GM18511 (cell line): ENCODE measurements at regions not wholly inside any gene's neighbourhood (a gene's known extent, or its start where the extent isn't known, plus 50 kb on each side); places are given as distances from the start of the nearest gene placed in this dataset.
"Not testable (repeated sequence)": the region's sequence is repeated elsewhere in the genome, so short reads cannot be mapped to it uniquely, and the experiment has no call there.

Experiments used
- ATAC-seq: cut with Tn5 transposase; IDR thresholded peaks from one replicate; pipeline ENCODE4 v1.9.1; 2021; ENCODE audit warnings: mild to moderate bottlenecking, moderate library complexity; ENCODE audit not compliant: unreplicated experiment

DNA sequence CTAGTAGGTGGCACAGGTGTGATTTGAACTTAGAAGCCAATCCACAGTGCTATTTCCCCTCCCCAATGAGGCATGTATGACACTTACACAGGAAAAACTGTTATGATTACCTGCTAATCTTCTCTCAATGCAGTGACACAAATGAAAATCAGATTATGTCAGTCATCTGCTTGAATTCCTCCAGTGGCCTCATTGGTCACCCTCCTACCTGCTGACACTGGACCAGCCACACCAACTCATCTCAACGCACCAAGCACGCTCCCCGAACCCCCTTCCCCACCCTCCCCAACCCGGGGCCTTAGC lies 82.2 kb upstream of the SEC11C start:
- ATAC-seq, result no peak

DNA sequence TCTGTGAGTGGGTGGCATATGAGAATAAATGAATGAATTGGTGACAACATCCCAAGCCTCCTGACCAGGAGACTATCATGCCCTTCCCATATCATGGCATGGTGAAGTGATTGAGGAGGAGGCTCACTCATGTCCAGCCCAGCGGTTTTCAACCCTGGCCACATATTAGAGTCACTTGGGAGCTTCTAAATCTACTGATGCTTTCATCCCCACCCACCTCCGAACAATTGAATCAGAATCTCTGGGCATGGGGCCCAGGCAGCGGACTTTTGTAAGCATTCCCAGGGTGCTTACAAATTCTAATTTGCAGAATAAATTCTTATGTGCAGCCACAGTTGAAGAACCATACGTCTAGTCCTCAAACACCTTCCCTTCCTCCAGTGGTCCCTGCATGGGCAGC lies 81.7 kb upstream of the SEC11C start:
- ATAC-seq, result no peak

DNA sequence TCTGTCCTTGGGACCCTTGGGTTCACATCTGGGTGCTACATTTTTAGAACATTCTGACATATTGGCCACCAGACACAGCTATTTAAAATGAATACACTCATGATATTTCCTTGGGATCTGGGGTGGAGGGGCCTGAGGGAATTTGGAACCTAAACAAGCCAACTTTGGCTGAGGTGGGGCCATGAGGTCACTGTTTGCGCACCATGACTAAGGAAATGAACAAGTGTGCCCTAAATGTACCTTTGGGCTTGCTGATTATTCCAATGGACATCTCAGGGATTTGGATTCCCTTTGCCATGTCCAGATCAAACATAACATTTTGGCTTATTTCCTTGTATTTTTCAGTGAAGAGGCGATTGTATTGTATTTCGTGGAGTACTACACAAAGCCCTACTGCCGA lies 80.5 kb upstream of the SEC11C start:
- no peak for ATAC-seq

DNA sequence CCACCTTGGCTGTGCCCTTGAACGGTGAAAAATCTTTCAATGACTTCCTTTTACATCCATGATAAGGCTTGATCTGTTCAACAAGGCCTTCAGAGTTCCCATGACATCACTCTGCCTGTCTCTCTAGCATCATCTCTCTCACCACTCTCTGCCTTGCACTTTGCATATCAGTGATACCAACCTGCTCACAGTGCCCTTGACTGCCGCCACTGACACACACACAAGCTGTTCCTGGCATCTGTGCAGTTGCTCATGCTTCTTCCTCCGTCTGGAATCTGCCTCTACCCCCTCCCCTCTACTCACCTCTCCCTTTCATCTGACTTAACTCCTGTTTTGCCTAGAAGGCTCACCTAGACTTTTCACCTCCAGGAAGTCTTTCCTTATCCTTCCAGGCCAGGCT lies 79.1 kb upstream of the SEC11C start:
- no peak for ATAC-seq

DNA sequence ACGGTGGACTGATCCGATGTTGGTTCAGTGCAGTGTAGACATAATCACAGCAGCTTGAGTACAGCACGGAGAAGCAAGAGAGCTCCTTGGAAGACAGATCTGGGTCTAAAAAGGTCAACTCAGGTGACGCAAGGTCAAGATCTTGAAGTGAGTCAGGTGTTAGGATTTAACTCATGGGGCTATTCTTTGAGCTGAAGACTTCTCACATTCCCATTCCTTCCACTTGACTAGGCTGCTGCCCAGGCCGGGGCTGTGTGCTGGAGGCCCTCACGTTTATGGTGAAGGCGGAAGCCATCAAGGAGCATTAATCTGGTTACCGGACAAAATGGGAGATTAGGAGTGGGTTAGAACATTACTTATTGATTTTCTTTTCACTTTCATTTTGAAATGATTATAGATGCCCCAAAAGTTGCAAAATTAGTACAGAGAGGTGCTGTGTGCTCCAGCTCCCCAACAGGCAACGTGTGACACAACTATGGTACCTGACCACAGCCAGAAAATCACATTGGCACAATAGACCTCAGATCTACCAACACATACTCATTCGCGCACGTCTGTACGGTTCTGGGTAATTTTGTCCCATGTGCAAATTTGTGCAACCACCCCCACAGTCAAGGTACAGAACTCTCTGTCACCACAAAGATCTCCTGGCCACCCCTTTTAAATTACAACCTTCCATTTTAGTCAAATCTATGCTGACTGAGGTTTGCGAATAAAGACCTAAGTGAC lies 77.6 kb upstream of the SEC11C start:
- ATAC-seq, result peak; percentile 45

DNA sequence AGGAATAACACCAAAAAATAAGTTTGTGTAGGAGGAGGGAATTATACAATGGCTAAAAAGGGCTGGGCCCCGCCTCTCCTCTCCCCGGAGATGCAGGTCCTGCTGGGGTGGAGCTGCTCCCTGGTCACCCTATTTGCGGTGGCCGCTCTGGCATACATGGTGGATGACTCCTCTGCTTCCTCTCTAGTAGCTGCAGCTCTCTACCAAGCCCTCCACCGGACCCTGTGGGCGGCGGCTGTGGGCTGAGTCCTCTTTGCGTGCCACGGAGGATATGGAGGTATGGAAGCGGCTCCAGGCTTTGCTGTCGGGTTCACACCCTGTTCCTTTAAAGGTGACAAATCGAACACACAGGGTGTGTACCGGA lies 77.1 kb upstream of the SEC11C start:
- ATAC-seq, result peak; percentile 36

DNA sequence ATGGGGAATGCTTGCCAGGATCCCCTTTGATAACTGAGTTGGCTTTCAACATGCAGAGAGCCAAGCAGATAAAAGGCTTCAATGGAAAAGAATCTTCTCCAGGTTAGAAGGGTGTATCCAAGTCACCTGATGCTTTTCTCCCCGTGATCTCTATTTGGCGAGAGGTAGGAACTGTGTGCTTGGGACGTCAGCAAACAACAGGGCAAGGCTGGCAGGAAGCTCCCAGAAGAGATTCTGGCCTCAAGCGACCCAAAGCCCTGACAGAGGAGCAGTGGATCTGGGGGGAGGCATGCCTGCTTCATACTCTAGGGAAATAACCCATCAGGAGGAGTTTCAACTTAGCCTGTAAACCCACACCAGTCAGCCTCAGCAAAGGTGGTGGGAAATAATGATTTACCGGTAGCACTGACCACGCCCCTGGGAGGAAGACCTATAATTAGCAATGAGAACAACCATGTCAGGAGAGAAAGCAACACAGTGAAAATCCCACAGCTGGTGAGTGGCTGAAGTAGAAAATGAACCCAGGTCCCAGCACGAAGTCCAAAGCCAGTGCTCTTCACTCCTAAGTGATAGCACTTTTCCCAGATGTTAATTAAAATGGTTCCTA lies 76.3 kb upstream of the SEC11C start:
- ATAC-seq, result no peak

DNA sequence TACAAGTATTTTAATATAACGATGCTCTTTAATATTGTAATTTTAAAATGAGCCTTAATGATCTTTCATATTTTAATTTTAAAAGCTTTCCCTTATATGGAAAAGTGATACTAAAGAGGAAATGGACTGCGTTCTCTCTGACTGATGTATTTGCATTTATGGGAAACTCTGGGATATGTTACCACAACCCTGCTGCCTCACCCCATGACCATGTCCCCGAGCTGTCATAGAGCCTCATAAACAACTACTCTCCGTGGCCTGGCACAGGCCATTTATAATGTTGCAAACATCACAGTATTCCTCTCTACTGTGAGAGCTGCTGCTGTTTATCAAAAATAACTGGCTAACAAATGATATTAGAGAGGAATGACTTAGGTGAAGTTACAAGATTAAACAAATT lies 75.8 kb upstream of the SEC11C start:
- no peak for ATAC-seq

DNA sequence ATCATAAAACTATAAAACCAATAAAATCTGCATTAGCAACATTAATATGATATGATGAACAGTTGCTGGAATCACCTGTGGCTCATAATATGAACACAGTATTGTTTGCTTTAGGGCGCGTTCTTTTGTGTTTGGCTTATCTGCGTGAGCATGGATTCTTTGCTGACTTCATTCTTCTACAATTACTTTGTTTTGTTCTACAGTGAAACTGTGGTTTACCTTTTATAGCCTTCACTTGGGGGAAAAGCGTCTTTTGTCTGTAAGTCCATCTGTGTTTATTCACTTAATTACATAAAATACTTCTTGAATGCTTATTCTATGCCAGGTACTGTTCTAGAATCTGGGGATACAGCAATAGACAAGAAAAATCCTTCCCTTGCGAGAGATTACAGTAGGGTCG lies 74.0 kb upstream of the SEC11C start:
- ATAC-seq, result no peak

DNA sequence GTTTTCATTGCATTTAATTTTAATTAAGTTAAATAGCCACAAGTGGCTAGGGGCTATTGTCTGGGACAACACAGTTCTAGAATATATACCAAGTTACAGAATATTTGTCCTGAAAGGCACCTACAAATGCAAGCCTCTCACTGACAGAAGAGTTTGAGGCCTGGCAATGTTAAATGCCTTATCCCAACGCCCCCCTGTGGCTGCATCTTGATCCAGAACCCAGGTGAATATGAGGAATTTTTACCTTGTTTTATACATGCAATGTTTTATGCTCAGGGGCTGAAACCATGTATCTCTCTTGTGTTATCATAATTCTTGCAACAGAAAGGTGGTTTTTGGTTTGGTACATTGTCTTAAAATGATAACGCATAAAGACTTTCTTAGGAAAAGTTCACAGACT lies 71.8 kb upstream of the SEC11C start:
- ATAC-seq, result no peak

DNA sequence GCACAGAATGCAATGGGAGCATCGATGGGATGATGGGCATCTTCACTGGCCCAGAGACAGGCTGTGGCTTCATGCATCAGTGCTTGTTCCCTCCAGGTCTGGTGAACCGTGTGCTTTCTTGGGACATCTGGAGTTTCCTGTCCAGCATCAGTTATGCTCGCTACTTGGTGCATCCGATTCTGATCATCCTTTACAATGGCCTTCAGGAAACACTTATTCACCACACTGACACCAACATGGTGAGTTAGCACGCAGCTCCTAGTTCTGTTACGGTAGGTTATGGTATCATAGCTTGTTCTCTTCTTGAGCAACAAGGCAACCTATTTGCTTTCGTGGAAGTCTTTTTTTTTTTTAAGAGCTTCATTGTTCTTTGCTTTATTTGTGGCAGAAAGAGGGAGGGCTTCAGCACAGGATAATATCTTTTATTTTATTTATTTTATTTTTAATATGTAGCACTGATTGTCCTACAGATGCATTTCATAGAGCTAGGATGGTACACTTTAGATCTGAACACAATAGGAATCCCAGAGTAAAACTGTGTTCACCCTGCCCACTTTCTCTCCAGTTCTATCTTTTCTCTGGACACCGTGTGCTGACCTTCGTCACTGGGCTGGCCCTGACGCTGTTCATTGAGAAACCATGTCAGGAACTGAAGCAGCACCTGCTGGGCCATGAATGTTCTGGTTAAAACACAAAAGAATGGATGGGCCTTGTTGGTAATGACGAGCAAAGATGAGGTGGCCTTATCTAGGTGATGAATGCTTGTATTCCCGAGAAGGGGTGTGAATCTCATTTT lies 71.2 kb upstream of the SEC11C start:
- no peak for ATAC-seq

DNA sequence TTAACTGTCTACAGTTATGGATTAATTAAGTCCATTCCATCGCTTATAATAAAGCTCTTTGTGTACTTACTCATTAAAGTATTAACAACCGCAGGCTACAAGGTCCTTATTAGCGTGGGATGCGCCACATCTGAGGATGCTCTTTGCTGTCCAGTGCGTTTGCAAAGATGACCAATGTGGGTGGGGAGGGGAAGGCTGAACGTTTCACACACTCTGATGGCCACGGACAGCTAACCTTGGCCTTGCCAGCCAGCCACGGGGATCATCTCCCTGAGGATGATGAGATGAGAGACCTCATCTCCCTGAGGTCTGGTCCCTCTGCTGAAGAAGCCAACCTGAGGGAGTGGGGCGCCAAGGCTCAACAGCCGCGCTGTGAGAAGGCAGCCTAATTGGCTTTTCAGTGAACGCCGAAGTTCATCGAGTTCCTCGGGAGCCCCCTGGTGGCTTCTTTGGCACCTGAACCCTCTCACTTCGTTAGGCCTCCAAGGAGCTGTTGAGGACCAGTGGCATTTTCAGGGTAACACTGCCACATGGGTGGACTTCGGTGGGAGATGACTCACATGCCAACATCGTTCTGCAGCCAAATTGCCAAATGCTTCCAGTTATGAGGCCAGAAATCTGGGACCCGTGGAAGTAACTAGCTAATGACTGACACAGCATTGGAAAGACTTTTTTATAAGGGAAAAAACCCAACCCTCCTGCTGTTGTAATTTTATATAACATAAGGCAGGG lies 69.3 kb upstream of the SEC11C start:
- ATAC-seq, result peak; percentile 81

DNA sequence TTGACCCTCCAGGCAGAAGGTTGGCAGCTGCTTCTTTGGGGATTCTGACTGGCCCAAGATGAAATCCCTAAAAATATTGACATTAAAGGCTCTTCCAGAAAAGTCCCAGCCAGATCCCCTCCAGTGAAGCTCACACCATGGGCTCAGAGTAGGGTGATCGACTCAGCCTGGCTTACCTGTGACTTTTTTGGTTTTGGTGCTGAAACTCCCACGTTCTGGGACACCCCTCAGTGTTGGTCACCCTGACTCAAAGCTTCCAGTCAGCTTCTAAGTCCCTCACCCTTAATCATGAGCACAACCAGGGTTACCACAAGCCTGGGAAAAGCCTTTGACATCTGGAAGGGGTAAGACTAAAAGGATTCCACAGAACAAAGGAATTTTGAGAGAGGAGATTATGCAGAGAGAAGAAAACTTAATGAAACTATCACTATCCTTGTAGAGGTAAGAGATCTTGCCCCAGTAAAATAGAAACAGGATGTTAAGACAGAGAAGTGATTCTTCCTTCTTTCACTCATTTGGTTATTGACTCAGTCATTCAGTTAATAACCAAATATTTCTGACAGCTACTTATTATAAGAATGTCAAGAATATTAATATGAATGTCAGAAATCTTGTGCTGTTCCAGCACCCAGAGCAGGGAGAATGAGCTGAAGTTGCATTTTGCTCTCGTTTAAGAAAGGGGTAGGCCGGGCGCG lies 66.8 kb upstream of the SEC11C start:
- ATAC-seq, result peak; percentile 70

DNA sequence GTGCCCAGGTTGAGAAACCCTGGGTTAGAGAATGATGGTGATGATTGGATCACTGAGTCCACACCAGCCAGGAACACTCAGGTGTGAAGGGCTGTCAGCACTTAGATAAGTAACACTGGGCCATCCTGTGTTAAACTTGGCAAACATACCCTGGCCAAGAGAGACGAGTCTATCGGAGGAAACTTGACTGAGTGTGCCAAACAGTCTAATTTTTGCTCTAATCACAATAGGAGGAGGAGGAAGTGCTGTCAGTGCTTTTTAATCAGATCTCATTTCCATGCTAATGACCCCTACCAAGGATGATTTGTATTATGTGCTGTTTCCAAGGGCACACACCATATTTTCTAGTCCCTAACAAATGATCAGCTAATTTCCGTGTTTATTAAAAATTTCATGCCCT lies 63.8 kb upstream of the SEC11C start:
- ATAC-seq, result no peak

DNA sequence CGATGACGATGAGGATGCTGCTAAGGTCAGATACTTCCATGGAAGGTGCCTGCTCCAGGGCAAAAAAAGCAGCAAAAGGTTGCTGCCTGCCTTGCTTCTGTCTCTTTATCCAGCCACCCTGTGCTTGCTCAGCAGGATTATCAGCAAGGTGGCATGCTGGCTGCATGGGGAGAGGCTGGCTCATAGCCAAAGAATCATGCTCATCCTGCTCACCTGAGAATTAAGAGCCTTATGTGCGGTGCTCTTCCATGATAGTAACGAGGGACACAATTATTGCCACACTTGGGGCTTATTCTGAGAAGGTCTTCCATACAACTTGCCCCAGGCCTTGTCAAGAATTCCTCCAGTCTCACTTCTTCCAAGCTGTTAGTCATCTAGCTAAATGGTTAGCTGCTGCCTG lies 60.4 kb upstream of the SEC11C start:
- no peak for ATAC-seq

DNA sequence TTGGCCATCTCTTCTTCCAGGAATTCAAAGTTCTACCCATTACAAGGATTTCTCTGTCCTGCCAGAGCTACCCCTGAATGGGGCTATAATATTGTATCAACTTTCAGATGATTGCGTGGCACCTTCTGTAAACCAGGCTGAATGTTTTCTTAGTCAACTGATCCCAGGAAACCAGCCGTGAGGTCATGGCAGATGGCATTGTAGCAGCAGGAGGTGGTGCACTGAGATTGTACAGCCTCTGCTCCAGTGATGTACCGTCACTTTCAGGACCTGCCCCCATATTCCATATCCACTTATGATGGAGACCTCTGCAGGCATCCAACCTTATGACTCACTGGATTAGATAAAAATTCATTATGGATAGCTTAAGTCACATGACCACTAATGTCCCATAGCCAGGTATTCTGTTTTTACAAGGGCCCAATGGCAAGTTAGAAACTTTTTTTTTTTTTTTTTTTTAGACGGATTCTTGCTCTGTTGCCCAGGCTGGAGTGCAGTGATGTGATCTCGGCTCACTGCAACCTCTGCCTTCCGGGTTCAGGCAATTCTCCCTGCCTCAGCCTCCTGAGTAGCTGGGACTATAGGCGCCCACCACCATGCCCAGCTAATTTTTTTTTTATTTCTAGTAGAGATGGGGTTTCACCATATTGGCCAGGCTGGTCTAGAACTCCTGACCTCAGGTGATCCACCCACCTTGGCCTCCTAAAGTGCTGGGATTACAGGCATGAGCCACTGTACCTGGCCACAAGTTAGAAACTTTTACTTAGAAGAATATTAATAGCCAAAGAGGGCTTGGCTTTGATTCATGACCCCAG lies 59.8 kb upstream of the SEC11C start:
- ATAC-seq, result not testable (repeated sequence)

DNA sequence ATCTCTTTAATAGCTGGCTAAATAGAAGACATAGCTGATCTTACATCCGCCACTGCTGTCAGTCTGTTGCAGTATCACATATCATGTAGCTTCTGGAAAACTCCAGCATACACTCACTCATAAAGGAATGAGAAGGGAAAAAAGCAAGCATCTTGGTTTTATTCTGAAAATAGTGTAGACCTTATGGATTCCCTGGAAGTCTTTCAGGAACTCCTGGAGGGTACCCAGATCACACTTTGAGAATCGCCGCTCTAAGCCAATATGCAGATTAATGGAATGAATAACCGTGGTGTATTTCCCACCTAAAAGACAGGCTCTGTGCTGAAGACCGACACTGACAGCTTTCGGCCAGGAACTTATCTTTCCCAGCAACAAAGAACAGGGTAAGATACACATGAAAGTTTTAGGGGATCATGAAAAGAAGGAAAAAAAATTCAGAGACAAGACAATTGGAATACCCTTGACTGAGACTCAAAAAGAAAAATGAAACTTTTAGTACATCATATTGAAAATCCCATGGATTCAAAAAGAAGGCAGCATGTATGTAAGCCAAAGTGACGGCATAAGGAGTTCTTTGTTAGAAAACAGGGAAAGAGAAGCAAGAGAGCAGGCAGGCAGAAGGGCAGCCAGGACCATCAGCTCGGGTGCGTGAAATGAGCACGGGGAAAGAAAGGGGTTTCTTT lies 56.4 kb upstream of the SEC11C start:
- ATAC-seq, result no peak

DNA sequence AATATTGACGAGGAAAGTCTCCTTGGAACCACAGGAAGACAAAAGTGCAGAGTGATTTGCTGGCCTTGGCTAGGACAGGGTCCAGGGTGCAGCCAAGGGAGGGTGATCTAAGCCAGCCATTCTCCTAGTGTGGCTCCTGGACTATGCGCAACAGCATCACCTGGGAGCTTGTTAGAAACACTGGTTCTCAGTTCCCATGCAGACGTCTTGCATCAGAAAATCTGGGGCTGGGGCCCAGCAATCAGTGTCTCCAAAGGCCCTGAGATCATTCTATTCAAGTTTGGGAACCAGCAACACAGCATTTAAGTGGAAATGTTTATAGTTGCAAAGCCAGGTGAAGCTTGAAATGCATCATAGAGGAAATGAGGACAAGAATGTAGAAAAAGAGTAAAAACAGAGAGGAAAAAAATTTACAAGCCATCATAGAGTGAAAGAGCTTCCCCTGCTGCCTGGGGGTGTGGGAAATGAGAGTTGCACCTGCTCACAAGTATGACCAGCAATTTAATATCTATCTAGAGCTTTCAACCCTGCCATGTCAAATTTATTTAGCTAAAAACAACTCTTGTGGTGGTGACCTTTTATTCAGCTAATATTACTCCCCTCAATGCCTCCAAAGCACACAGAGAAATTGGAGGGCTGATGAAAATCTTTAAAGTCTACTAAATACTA lies 54.4 kb upstream of the SEC11C start:
- no peak for ATAC-seq

DNA sequence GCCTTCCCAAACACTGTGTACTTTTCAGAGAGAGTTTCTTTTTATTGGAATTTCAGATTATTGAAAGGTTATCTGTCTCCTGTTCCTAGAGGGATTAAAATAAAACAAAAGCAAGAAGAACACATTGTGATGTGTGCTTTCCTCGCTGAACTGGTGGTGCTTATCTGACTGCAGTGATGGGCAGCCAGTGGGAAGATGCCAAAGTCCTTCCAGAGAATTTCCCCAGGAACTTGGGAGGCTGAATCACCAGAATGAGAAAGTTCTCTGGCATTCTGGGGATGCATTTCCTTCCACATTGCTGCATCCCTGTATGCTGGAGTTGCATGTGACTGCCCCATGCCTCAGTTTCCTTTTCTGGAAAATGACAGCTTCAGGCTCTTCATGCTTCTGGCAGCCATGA lies 53.9 kb upstream of the SEC11C start:
- no peak for ATAC-seq
